Natural killer cell (primary cell): ENCODE measurements at regions not wholly inside any gene's neighbourhood (a gene's known extent, or its start where the extent isn't known, plus 50 kb on each side); places are given as distances from the start of the nearest gene placed in this dataset.

Experiments used
- ATAC-seq, 3 donors: fragments of 150-1000 bp in 2 of 3; fragments of 200-7000 bp in 1 of 3; cut with Tn5 transposase; 1 replicate in 1 of 3; 2 replicates in 2 of 3; pipeline ENCODE4 v1.10.0; 2021; ENCODE audit warnings: mild to moderate bottlenecking in 2 of 3, moderate library complexity in 2 of 3
- DNase-seq, 2 donors: peaks; one replicate each; pipeline versions ENCODE4 v3.0.0 to v3.0.0-alpha.2; 2013 to 2021; ENCODE audit warnings: mixed read lengths in 1 of 2
- H3K27ac ChIP-seq: one replicate; pipeline ENCODE4 v1.5.1; 2013; ENCODE audit warnings: mild to moderate bottlenecking, low read length
- H3K27me3 ChIP-seq: one replicate; pipeline ENCODE4 v1.6.1; 2013; ENCODE audit warnings: low read length; ENCODE audit not compliant: control insufficient read depth, insufficient read depth
- H3K36me3 ChIP-seq: one replicate; pipeline ENCODE4 v1.6.1; 2013; ENCODE audit warnings: low read length; ENCODE audit not compliant: control insufficient read depth, insufficient read depth
- H3K4me1 ChIP-seq: one replicate; pipeline ENCODE4 v1.6.1; 2013; ENCODE audit warnings: low read length; ENCODE audit not compliant: control insufficient read depth, insufficient read depth
- H3K4me3 ChIP-seq: one replicate; pipeline ENCODE4 v1.5.1; 2013; ENCODE audit warnings: low read length
- H3K9me3 ChIP-seq: one replicate; pipeline ENCODE4 v1.6.1; 2013; ENCODE audit warnings: low read length; ENCODE audit not compliant: control insufficient read depth, insufficient read depth
- H3K27ac Mint-ChIP-seq, 2 donors: one replicate each; pipeline ENCODE4 v1.8.0; 2022; ENCODE audit warnings: mild to moderate bottlenecking in 2 of 2, mixed read lengths in 2 of 2, moderate library complexity in 1 of 2
- H3K27me3 Mint-ChIP-seq, 2 donors: one replicate each; pipeline ENCODE4 v1.8.0; 2022; ENCODE audit warnings: low read depth in 2 of 2, mixed read lengths in 2 of 2
- H3K36me3 Mint-ChIP-seq: one replicate; pipeline ENCODE4 v1.8.0; 2022; ENCODE audit warnings: mixed read lengths
- H3K4me1 Mint-ChIP-seq, 2 donors: one replicate each; pipeline ENCODE4 v1.8.0; 2022; ENCODE audit warnings: mixed read lengths in 2 of 2
- H3K4me3 Mint-ChIP-seq: one replicate; pipeline ENCODE4 v1.8.0; 2022; ENCODE audit warnings: mild to moderate bottlenecking, moderate library complexity, mixed read lengths
- H3K9me3 Mint-ChIP-seq, 2 donors: one replicate each; pipeline ENCODE4 v1.8.0; 2022; ENCODE audit warnings: mixed read lengths in 2 of 2
- CTCF ChIP-seq: fragments of 200-600 bp; IDR thresholded peaks from one replicate; pipeline ENCODE4 v1.8.0; 2022; ENCODE audit warnings: antibody characterized with exemption
- WGBS: methylation state at CpG from one replicate; pipeline ENCODE4 v1.1.7; 2013; ENCODE audit warnings: missing lambda C conversion rate; ENCODE audit not compliant: insufficient coverage; 5-methylcytosine and 5-hydroxymethylcytosine counted together
- intact Hi-C: fragments of 100-400 bp; cut with micrococcal nuclease; formaldehyde crosslinking; loops from one replicate; pipeline ENCODE4 v1.14.2; 2022

- H3K4me3 ChIP-seq: no peak overlapping the region
- no peak for ATAC-seq
- H3K4me3 Mint-ChIP-seq: no peak overlapping the region
- H3K27ac Mint-ChIP-seq: no peak overlapping the region
- H3K36me3 ChIP-seq: no peaks in the 10 kb centered on the region
- H3K9me3 Mint-ChIP-seq: peaks cover 8 to 9% of the 10 kb centered on the region in 2 donors
- WGBS: 61% methylated on average over 2 of the region's 3 CpGs
- peaks cover 2% of the 10 kb centered on the region for H3K9me3 ChIP-seq
- no peak for TF ChIP-seq CTCF
- intact Hi-C loops: no loop called here
- no peaks in the 10 kb centered on the region for H3K36me3 Mint-ChIP-seq
- no peaks in the 10 kb centered on the region for H3K4me1 Mint-ChIP-seq
- no peaks in the 10 kb centered on the region for H3K27me3 Mint-ChIP-seq
- no peaks in the 10 kb centered on the region for H3K27me3 ChIP-seq
- no peak for DNase-seq
- H3K27ac ChIP-seq: no peak overlapping the region
- H3K4me1 ChIP-seq: no peaks in the 10 kb centered on the region
Measured at GRCh38 chr13:105820415-105820814, 715.0 kb downstream of the EFNB2 start.

- Histone ChIP-seq H3K4me1 (no peaks in the 10 kb centered on the region), H3K27me3 (no peaks in the 10 kb centered on the region), H3K27ac (no peak overlapping the region), H3K4me3 (no peak overlapping the region), H3K36me3 (no peaks in the 10 kb centered on the region), H3K9me3 (peaks cover 2% of the 10 kb centered on the region)
- H3K4me1 Mint-ChIP-seq: no peaks in the 10 kb centered on the region
- DNase-seq (no peak), ATAC-seq (no peak)
- H3K27me3 Mint-ChIP-seq: no peaks in the 10 kb centered on the region
- H3K36me3 Mint-ChIP-seq: no peaks in the 10 kb centered on the region
- H3K27ac Mint-ChIP-seq: no peak overlapping the region
- 70% methylated on average over 4 of the region's 4 CpGs for WGBS
- peaks cover under 1 to 2% of the 10 kb centered on the region in 2 donors for H3K9me3 Mint-ChIP-seq
- no peak for TF ChIP-seq CTCF
- intact Hi-C loops: no loop called here
- no peak overlapping the region for H3K4me3 Mint-ChIP-seq
Measured at GRCh38 chr13:105817498-105817897, 718.0 kb downstream of the EFNB2 start.

DNA sequence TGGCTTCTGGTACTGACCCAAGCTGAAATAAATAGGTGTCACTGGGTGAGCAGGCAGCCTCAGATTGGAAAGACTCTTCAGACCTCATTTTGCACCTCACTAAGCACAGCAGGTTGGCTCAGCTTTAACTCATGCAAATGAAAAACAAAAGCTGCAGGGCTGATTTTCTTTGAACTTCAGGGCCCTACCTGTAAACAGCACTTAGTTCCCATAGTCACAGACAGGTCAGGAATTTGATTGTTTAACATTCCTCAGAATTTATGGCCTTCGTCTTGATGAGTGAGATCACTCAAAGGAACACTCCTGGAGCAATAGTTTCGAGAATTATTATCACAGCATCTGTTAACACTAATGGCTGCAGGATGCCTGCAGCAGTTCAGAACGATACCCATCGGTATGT, 718.5 kb downstream of the EFNB2 start:
- Histone ChIP-seq H3K4me3 (no peak overlapping the region), H3K27ac (no peak overlapping the region), H3K27me3 (no peaks in the 10 kb centered on the region), H3K36me3 (no peaks in the 10 kb centered on the region), H3K4me1 (no peaks in the 10 kb centered on the region), H3K9me3 (peaks cover 2% of the 10 kb centered on the region)
- Mint-ChIP-seq H3K4me1 (no peaks in the 10 kb centered on the region), H3K9me3 (peaks cover 0 to 2% of the 10 kb centered on the region in 2 donors), H3K27me3 (no peaks in the 10 kb centered on the region), H3K36me3 (no peaks in the 10 kb centered on the region), H3K27ac (no peak overlapping the region), H3K4me3 (no peak overlapping the region)
- intact Hi-C loops: no loop called here
- ATAC-seq (no peak), DNase-seq (no peak)
- TF ChIP-seq CTCF: no peak
- 81% methylated on average over 4 of the region's 4 CpGs for WGBS

DNA sequence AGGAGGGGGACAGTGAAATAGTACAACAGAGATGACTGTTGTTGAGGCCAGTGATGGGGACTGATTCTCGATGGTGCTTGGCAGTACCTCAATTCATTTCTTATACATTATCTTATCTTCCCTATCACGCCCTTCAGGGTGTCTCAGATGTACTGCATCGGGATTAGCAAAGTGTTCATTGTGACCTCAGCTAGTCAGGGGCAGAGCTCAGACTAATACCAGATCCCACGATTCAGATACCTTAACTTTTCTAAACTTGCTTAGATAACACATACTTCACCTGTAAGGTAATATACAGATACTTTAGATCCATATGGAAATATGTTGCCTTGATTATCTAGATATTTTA, 720.6 kb downstream of the EFNB2 start:
- H3K4me3 ChIP-seq: no peak overlapping the region
- no peaks in the 10 kb centered on the region for H3K27me3 ChIP-seq
- intact Hi-C loops: no loop called here
- Mint-ChIP-seq H3K36me3 (no peaks in the 10 kb centered on the region), H3K9me3 (peaks cover 3 to 7% of the 10 kb centered on the region in 2 donors), H3K27me3 (no peaks in the 10 kb centered on the region), H3K4me3 (no peak overlapping the region), H3K27ac (no peak overlapping the region), H3K4me1 (no peaks in the 10 kb centered on the region)
- no peak for TF ChIP-seq CTCF
- H3K27ac ChIP-seq: no peak overlapping the region
- peaks cover 2% of the 10 kb centered on the region for H3K9me3 ChIP-seq
- DNase-seq (no peak), ATAC-seq (no peak)
- H3K36me3 ChIP-seq: no peaks in the 10 kb centered on the region
- no peaks in the 10 kb centered on the region for H3K4me1 ChIP-seq
- 80% methylated on average over 3 of the region's 4 CpGs for WGBS
